A549 (cell line): ENCODE measurements at regions not wholly inside any gene's neighbourhood (a gene's known extent, or its start where the extent isn't known, plus 50 kb on each side); places are given as distances from the start of the nearest gene placed in this dataset.

Source experiments
- CBX2 ChIP-seq: fragments of 200-600 bp; sonication (generic); IDR thresholded peaks from 2 replicates; pipeline ENCODE4 v1.6.1; 2016; ENCODE audit warnings: low read depth, mild to moderate bottlenecking, borderline replicate concordance
- CTCF ChIP-seq: fragments of >200 bp; sonication (Bioruptor Twin); formaldehyde crosslinking; IDR thresholded peaks from 3 replicates; pipeline ENCODE4 v1.5.1; 2016
- EHF ChIP-seq: fragments of 250-450 bp; sonication (Bioruptor Pico); IDR thresholded peaks from 2 replicates; pipeline ENCODE4 v1.5.0; 2020; ENCODE audit warnings: mild to moderate bottlenecking
- EP300 ChIP-seq, 2 experiments: fragments of >200 bp; sonication (Bioruptor Twin); formaldehyde crosslinking; IDR thresholded peaks; 2 replicates in 1 of 2; 3 replicates in 1 of 2; pipeline ENCODE4 v1.6.1; 2016 to 2017
- HDAC2 ChIP-seq: fragments of 200-600 bp; sonication (generic); IDR thresholded peaks from 2 replicates; pipeline ENCODE4 v1.6.1; 2016
- JUNB ChIP-seq: fragments of >200 bp; sonication (Bioruptor Twin); formaldehyde crosslinking; IDR thresholded peaks from 2 replicates; pipeline ENCODE4 v1.6.1; 2016
- MAFK ChIP-seq: fragments of 450-650 bp; IDR thresholded peaks from 2 replicates; pipeline ENCODE4 v1.6.1; 2014; ENCODE audit not compliant: partially characterized antibody
- MYC ChIP-seq: IDR thresholded peaks from 2 replicates; pipeline ENCODE4 v1.6.1; 2012; ENCODE audit warnings: mild to moderate bottlenecking, inconsistent platforms, low read length, improper control_type of control experiment, borderline replicate concordance
- PBX3 ChIP-seq: IDR thresholded peaks from 2 replicates; pipeline ENCODE4 v1.6.1; 2012
- REST ChIP-seq: fragments of 200-600 bp; sonication (generic); IDR thresholded peaks from 2 replicates; pipeline ENCODE4 v1.6.1; 2016; ENCODE audit warnings: antibody characterized with exemption, mild to moderate bottlenecking, moderate library complexity
- RNF2 ChIP-seq: fragments of 200-600 bp; sonication (generic); IDR thresholded peaks from 2 replicates; pipeline ENCODE4 v1.6.1; 2016; ENCODE audit warnings: low read depth, mild to moderate bottlenecking, antibody characterized with exemption, moderate library complexity, borderline replicate concordance

- TF ChIP-seq CTCF (no peak), EHF (CRISPR knock-in tag) (no peak), CBX2 (no peak), JUNB (no peak), HDAC2 (no peak), RNF2 (no peak), REST (no peak), MAFK (no peak), MYC (no peak), EP300 (IDR thresholded peaks at IDR 0.05) (no peak), PBX3 (no peak)
Measured at GRCh38 chr6:163944897-163945296, 530.4 kb downstream of the QKI start.
